SK-N-SH (cell line): ENCODE measurements at regions not wholly inside any gene's neighbourhood (a gene's known extent, or its start where the extent isn't known, plus 50 kb on each side); places are given as distances from the start of the nearest gene placed in this dataset.

ENCODE experiments used
- CTCF ChIA-PET: fragments of 300-600, 350-600 bp; formaldehyde crosslinking; extraction: SDS; loops from one replicate; lab custom pipeline; 2021; lab: Yijun Ruan, JAX
- POLR2A ChIA-PET: fragments of 350-600 bp; sonication (Branson Sonifier 250); formaldehyde crosslinking; extraction: SDS; loops from one replicate; lab custom pipeline; 2020; ENCODE audit warnings: antibody characterized with exemption, inconsistent platforms; lab: Yijun Ruan, JAX
- DNase-seq: peaks from one replicate; pipeline ENCODE4 v3.0.0; 2012
- H2AFZ ChIP-seq: fragments of 200-600 bp; sonication (generic); 2 replicates; pipeline ENCODE4 v1.8.1; 2016; ENCODE audit warnings: antibody characterized with exemption, mild to moderate bottlenecking, low read depth
- H3F3A ChIP-seq: fragments of 200-600 bp; sonication (generic); replicated peaks from 2 replicates; pipeline ENCODE3; 2016; ENCODE audit warnings: antibody characterized with exemption, mild to moderate bottlenecking; ENCODE audit not compliant: insufficient read depth
- H3K27ac ChIP-seq, 2 experiments: fragments of 200-500 bp in 1 of 2; fragments of 200-600 bp in 1 of 2; sonication (Bioruptor generic) in 1 of 2; sonication (generic), shearing (Covaris generic) in 1 of 2; 2 replicates each; pipeline versions ENCODE4 v1.5.1 to v1.6.1; 2014 to 2016; ENCODE audit warnings: low read depth in 2 of 2, inconsistent platforms in 1 of 2, low read length in 1 of 2, mild to moderate bottlenecking in 1 of 2, mixed read lengths in 1 of 2
- H3K27me3 ChIP-seq: fragments of 200-600 bp; sonication (generic), shearing (Covaris generic); 2 replicates; pipeline ENCODE4 v1.6.1; 2016; ENCODE audit warnings: mixed run types; ENCODE audit not compliant: insufficient read depth
- H3K36me3 ChIP-seq, 2 experiments: fragments of 200-500 bp in 1 of 2; fragments of 200-600 bp in 1 of 2; sonication (Bioruptor generic) in 1 of 2; sonication (generic) in 1 of 2; replicated peaks in 1 of 2; 2 replicates each; pipeline versions ENCODE3 to v1.5.1; 2014 to 2016; ENCODE audit warnings: low read length in 1 of 2, mild to moderate bottlenecking in 1 of 2; ENCODE audit not compliant: insufficient read depth in 2 of 2, control insufficient read depth in 1 of 2
- H3K4me1 ChIP-seq, 2 experiments: fragments of 200-500 bp in 1 of 2; fragments of 200-600 bp in 1 of 2; sonication (Bioruptor generic) in 1 of 2; sonication (generic), shearing (Covaris generic) in 1 of 2; 2 replicates each; pipeline versions ENCODE4 v1.5.1 to v1.6.1; 2014 to 2016; ENCODE audit warnings: low read depth in 1 of 2, low read length in 1 of 2, mixed run types in 1 of 2; ENCODE audit not compliant: insufficient read depth in 2 of 2, control insufficient read depth in 1 of 2
- H3K4me2 ChIP-seq: fragments of 200-600 bp; sonication (generic), shearing (Covaris generic); 2 replicates; pipeline ENCODE4 v1.6.1; 2017; ENCODE audit warnings: mixed run types
- H3K4me3 ChIP-seq, 2 experiments: fragments of 200-500 bp in 1 of 2; fragments of 200-600 bp in 1 of 2; sonication (Bioruptor generic) in 1 of 2; sonication (generic), shearing (Covaris generic) in 1 of 2; 2 replicates each; pipeline versions ENCODE4 v1.5.1 to v1.8.1; 2014 to 2016; ENCODE audit warnings: low read depth in 2 of 2, inconsistent platforms in 1 of 2, low read length in 1 of 2, mild to moderate bottlenecking in 1 of 2, mixed read lengths in 1 of 2, moderate library complexity in 1 of 2
- H3K79me2 ChIP-seq: fragments of 200-600 bp; sonication (generic); 2 replicates; pipeline ENCODE4 v1.8.1; 2017; ENCODE audit warnings: mild to moderate bottlenecking; ENCODE audit not compliant: insufficient read depth
- H3K9ac ChIP-seq: fragments of 200-600 bp; sonication (generic); 2 replicates; pipeline ENCODE4 v1.6.1; 2017; ENCODE audit warnings: mixed run types
- H3K9me2 ChIP-seq: fragments of 200-600 bp; sonication (generic); 2 replicates; pipeline ENCODE4 v1.6.1; 2017; ENCODE audit warnings: mixed run types
- H3K9me3 ChIP-seq: fragments of 200-600 bp; sonication (generic); 2 replicates; pipeline ENCODE4 v1.6.1; 2017; ENCODE audit warnings: mixed run types, mild to moderate bottlenecking, moderate library complexity
- H4K20me1 ChIP-seq: fragments of 200-600 bp; sonication (generic); 2 replicates; pipeline ENCODE4 v1.6.1; 2017; ENCODE audit warnings: mild to moderate bottlenecking, mixed run types; ENCODE audit not compliant: insufficient read depth
- ELF1 ChIP-seq: IDR thresholded peaks from 2 replicates; pipeline ENCODE4 v1.4.0; 2012
- FOSL2 ChIP-seq: IDR thresholded peaks from 2 replicates; pipeline ENCODE4 v1.4.0; 2012; ENCODE audit warnings: low read depth, mild to moderate bottlenecking, moderate library complexity, borderline replicate concordance
- FOXM1 ChIP-seq: IDR thresholded peaks from 2 replicates; pipeline ENCODE4 v1.4.0; 2012; ENCODE audit warnings: low read depth, mild to moderate bottlenecking
- GATA2 ChIP-seq: sonication (generic); formaldehyde crosslinking; IDR thresholded peaks from 2 replicates; pipeline ENCODE4 v1.5.0; 2020; ENCODE audit warnings: mild to moderate bottlenecking, missing genetic modification reagents
- JUND ChIP-seq: IDR thresholded peaks from 2 replicates; pipeline ENCODE4 v1.4.0; 2012
- MAX ChIP-seq: IDR thresholded peaks from 2 replicates; pipeline ENCODE4 v1.4.0; 2012; ENCODE audit warnings: low read depth
- MEF2A ChIP-seq: IDR thresholded peaks from 2 replicates; pipeline ENCODE4 v1.4.0; 2012; ENCODE audit warnings: low read depth, borderline replicate concordance
- NFIC ChIP-seq: IDR thresholded peaks from 2 replicates; pipeline ENCODE4 v1.4.0; 2012; ENCODE audit warnings: borderline replicate concordance
- NRF1 ChIP-seq: IDR thresholded peaks from 2 replicates; pipeline ENCODE4 v1.6.1; 2012; ENCODE audit warnings: low read depth, mild to moderate bottlenecking, low read length
- RAD21 ChIP-seq: IDR thresholded peaks from 2 replicates; pipeline ENCODE4 v1.6.1; 2012; ENCODE audit warnings: mild to moderate bottlenecking, low read length
- RCOR1 ChIP-seq: fragments of 150-350 bp; IDR thresholded peaks from 2 replicates; pipeline ENCODE4 v1.6.1; 2017; ENCODE audit warnings: antibody characterized with exemption, low read length
- REST ChIP-seq: IDR thresholded peaks from 2 replicates; pipeline ENCODE4 v1.6.1; 2012; ENCODE audit warnings: mild to moderate bottlenecking, low read depth, low read length, moderate library complexity
- RFX5 ChIP-seq: IDR thresholded peaks from 2 replicates; pipeline ENCODE4 v1.6.1; 2012; ENCODE audit warnings: mild to moderate bottlenecking, improper control_type of control experiment, low read length
- SIN3A ChIP-seq: IDR thresholded peaks from 2 replicates; pipeline ENCODE4 v1.6.1; 2012; ENCODE audit warnings: low read depth, mild to moderate bottlenecking, low read length, moderate library complexity, borderline replicate concordance
- SMC3 ChIP-seq: IDR thresholded peaks from 2 replicates; pipeline ENCODE4 v1.6.1; 2012; ENCODE audit warnings: low read depth, low read length, improper control_type of control experiment
- TAF1 ChIP-seq: IDR thresholded peaks from 2 replicates; pipeline ENCODE4 v1.6.1; 2012; ENCODE audit warnings: low read depth, mild to moderate bottlenecking, low read length, moderate library complexity, borderline replicate concordance
- ZBTB33 ChIP-seq: IDR thresholded peaks from 2 replicates; pipeline ENCODE4 v1.4.0; 2012; ENCODE audit warnings: low read depth, borderline replicate concordance
- WGBS: methylation state at CpG from one replicate; pipeline ENCODE4 v1.1.6; 2017; ENCODE audit warnings: low lambda C conversion rate; 5-methylcytosine and 5-hydroxymethylcytosine counted together

GRCh38 chr4:41364876-41365275, 108.1 kb downstream of the UCHL1 start:
- H3K4me2 ChIP-seq, result no peak overlapping the region
- no peaks in the 10 kb centered on the region for H3K9me3 ChIP-seq
- peaks cover 0 to 30% of the 10 kb centered on the region in 2 experiments; a peak in 2 of 4 replicates for H3K4me1 ChIP-seq
- H3K9me2 ChIP-seq, result no peaks in the 10 kb centered on the region
- H3K27me3 ChIP-seq, result peaks cover 23% of the 10 kb centered on the region; the same call in 1 of the 2 replicates
- no peak for DNase-seq
- no peak overlapping the region for H2AFZ ChIP-seq
- ChIA-PET POLR2A (no interaction called here), CTCF (interaction anchor here (1.5 kb wide), 1 partner anchor 234 kb away, joined by 3 read pairs; no protein-coding TSS in a partner anchor)
- H3K79me2 ChIP-seq, result no peaks in the 10 kb centered on the region
- H3F3A ChIP-seq, result peaks cover 3% of the 10 kb centered on the region
- 61% methylated on average over 3 of the region's 3 CpGs for WGBS
- H3K4me3 ChIP-seq, result no peak overlapping the region
- no peaks in the 10 kb centered on the region for H4K20me1 ChIP-seq
- no peak overlapping the region for H3K27ac ChIP-seq
- no peaks in the 10 kb centered on the region for H3K36me3 ChIP-seq
- H3K9ac ChIP-seq, result no peak overlapping the region
- no peak for TF ChIP-seq MEF2A

GRCh38 chr4:41365681-41366080, 109.0 kb downstream of the UCHL1 start:
- no peak for DNase-seq
- peaks cover 23% of the 10 kb centered on the region; the same call in 1 of the 2 replicates for H3K27me3 ChIP-seq
- TF ChIP-seq RAD21, result no peak
- TF ChIP-seq ZBTB33, result no peak
- TF ChIP-seq NRF1, result no peak
- no peaks in the 10 kb centered on the region for H3K9me2 ChIP-seq
- H3K9me3 ChIP-seq, result no peaks in the 10 kb centered on the region
- no peaks in the 10 kb centered on the region for H3K79me2 ChIP-seq
- H3K4me1 ChIP-seq, result peaks cover 0 to 30% of the 10 kb centered on the region in 2 experiments; a peak in 2 of 4 replicates
- ChIA-PET POLR2A (no interaction called here), CTCF (interaction anchor here (1.4 kb wide), 1 partner anchor 318 kb away, joined by 3 read pairs; no protein-coding TSS in a partner anchor)
- H3K36me3 ChIP-seq, result no peaks in the 10 kb centered on the region
- peaks cover 3% of the 10 kb centered on the region for H3F3A ChIP-seq
- H3K4me2 ChIP-seq, result no peak overlapping the region
- no peak overlapping the region for H3K9ac ChIP-seq
- 78% methylated on average over 4 of the region's 4 CpGs for WGBS
- H4K20me1 ChIP-seq, result no peaks in the 10 kb centered on the region
- H3K27ac ChIP-seq, result no peak overlapping the region
- no peak overlapping the region for H3K4me3 ChIP-seq
- no peak overlapping the region for H2AFZ ChIP-seq

- WGBS, result 30% methylated on average over 4 of the region's 4 CpGs
Observed at GRCh38 chr4:41366911-41367517, 110.3 kb downstream of the UCHL1 start.

More at GRCh38 chr4:41366911-41367517, 110.3 kb downstream of the UCHL1 start:
- Histone ChIP-seq H3K27ac (no peak overlapping the region), H3K4me1 (peaks cover 0 to 25% of the 10 kb centered on the region in 2 experiments; a peak in 2 of 4 replicates), H3K9me3 (no peaks in the 10 kb centered on the region), H3K79me2 (no peaks in the 10 kb centered on the region), H3F3A (peaks cover 2% of the 10 kb centered on the region), H3K9ac (no peak overlapping the region), H4K20me1 (no peaks in the 10 kb centered on the region), H3K36me3 (no peaks in the 10 kb centered on the region), H2AFZ (no peak overlapping the region), H3K4me3 (no peak overlapping the region), H3K4me2 (no peak overlapping the region), H3K9me2 (no peaks in the 10 kb centered on the region), H3K27me3 (peaks cover 13% of the 10 kb centered on the region; the same call in 1 of the 2 replicates)
- CTCF ChIA-PET, result interaction anchor here (0.9 to 1.4 kb wide), 2 partner anchors 247 to 317 kb away, joined by 3 read pairs; no protein-coding TSS in a partner anchor
- POLR2A ChIA-PET, result no interaction called here
- no peak for DNase-seq
- no peak for TF ChIP-seq SIN3A
- TF ChIP-seq FOSL2, result no peak
- TF ChIP-seq GATA2 (CRISPR knock-in tag), result no peak
- TF ChIP-seq FOXM1, result no peak
- no peak for TF ChIP-seq JUND
- TF ChIP-seq NFIC, result no peak
- no peak for TF ChIP-seq RFX5
- no peak for TF ChIP-seq MAX
- TF ChIP-seq SMC3, result no peak
- TF ChIP-seq ELF1, result no peak
- no peak for TF ChIP-seq NRF1
- no peak for TF ChIP-seq REST
- TF ChIP-seq RAD21, result no peak
- no peak for TF ChIP-seq RCOR1
- TF ChIP-seq TAF1, result no peak
